ENCODE measurements at regions not wholly inside any gene's neighbourhood (a gene's known extent, or its start where the extent isn't known, plus 50 kb on each side); places are given as distances from the start of the nearest gene placed in this dataset.

GRCh38 chr6:165821754-165822153 lies 158.7 kb upstream of the PDE10A start:
- H3K27ac ChIP-seq, result no peak overlapping the region
- intact Hi-C loops (cut with DNase I), result no loop called here
- 59 to 81% methylated on average over 9 of the region's 9 CpGs for WGBS, 2 donors
- H3K9me3 ChIP-seq, result no peaks in the 10 kb centered on the region
- no peak for DNase-seq
- no peaks in the 10 kb centered on the region for H3K4me1 ChIP-seq
- H3K27me3 ChIP-seq, result peaks cover 0 to 23% (median 4%) of the 10 kb centered on the region in 3 donors
- no peaks in the 10 kb centered on the region for H3K36me3 ChIP-seq
- TF ChIP-seq POLR2AphosphoS5 (IDR thresholded peaks at IDR 0.05) (no peak), POLR2A (IDR thresholded peaks at IDR 0.05) (no peak), CTCF (IDR thresholded peaks at IDR 0.05) (no peak), EP300 (IDR thresholded peaks at IDR 0.05) (no peak)
- H3K4me3 ChIP-seq, result no peak overlapping the region

GRCh38 chr6:165820934-165821333 lies 157.9 kb upstream of the PDE10A start:
- TF ChIP-seq POLR2A (IDR thresholded peaks at IDR 0.05) (no peak), EP300 (IDR thresholded peaks at IDR 0.05) (no peak), POLR2AphosphoS5 (IDR thresholded peaks at IDR 0.05) (no peak), CTCF (IDR thresholded peaks at IDR 0.05) (no peak)
- Histone ChIP-seq H3K27ac (no peak overlapping the region), H3K27me3 (peaks cover 0 to 23% (median 4%) of the 10 kb centered on the region in 3 donors), H3K4me3 (no peak overlapping the region), H3K4me1 (no peaks in the 10 kb centered on the region), H3K9me3 (no peaks in the 10 kb centered on the region), H3K36me3 (no peaks in the 10 kb centered on the region)
- 19 to 69% methylated on average over 6 of the region's 6 CpGs for WGBS, 2 donors
- intact Hi-C loops (cut with DNase I), result no loop called here
- no peak for DNase-seq

GRCh38 chr6:165820407-165820806 lies 157.4 kb upstream of the PDE10A start:
- WGBS, 2 donors, result 7 to 23% methylated on average over 4 of the region's 4 CpGs
- Histone ChIP-seq H3K27ac (no peak overlapping the region), H3K27me3 (peaks cover 0 to 23% (median 4%) of the 10 kb centered on the region in 3 donors), H3K4me3 (no peak overlapping the region), H3K36me3 (no peaks in the 10 kb centered on the region), H3K9me3 (no peaks in the 10 kb centered on the region), H3K4me1 (no peaks in the 10 kb centered on the region)
- TF ChIP-seq EP300 (IDR thresholded peaks at IDR 0.05), result no peak
- TF ChIP-seq POLR2AphosphoS5 (IDR thresholded peaks at IDR 0.05), result no peak
- TF ChIP-seq POLR2A (IDR thresholded peaks at IDR 0.05), result no peak
- TF ChIP-seq CTCF (IDR thresholded peaks at IDR 0.05), result no peak
- DNase-seq, result no peak
- intact Hi-C loops (cut with DNase I), result no loop called here

GRCh38 chr6:165819394-165819793 lies 156.4 kb upstream of the PDE10A start:
- DNase-seq, result no peak
- H3K4me3 ChIP-seq, result no peak overlapping the region

More at GRCh38 chr6:165819394-165819793, 156.4 kb upstream of the PDE10A start:
- Histone ChIP-seq H3K36me3 (no peaks in the 10 kb centered on the region), H3K27ac (no peak overlapping the region), H3K4me1 (no peaks in the 10 kb centered on the region), H3K27me3 (peaks cover 0 to 23% (median 4%) of the 10 kb centered on the region in 3 donors), H3K9me3 (no peaks in the 10 kb centered on the region)
- 24 to 37% methylated on average over 21 of the region's 21 CpGs for WGBS, 2 donors
- no peak for TF ChIP-seq EP300 (IDR thresholded peaks at IDR 0.05)
- TF ChIP-seq POLR2AphosphoS5 (IDR thresholded peaks at IDR 0.05), result no peak
- no peak for TF ChIP-seq POLR2A (IDR thresholded peaks at IDR 0.05)
- no peak for TF ChIP-seq CTCF (IDR thresholded peaks at IDR 0.05)
- intact Hi-C loops (cut with DNase I), result no loop called here
